Upper lobe of right lung (tissue), 1 donor: ENCODE measurements at regions not wholly inside any gene's neighbourhood (a gene's known extent, or its start where the extent isn't known, plus 50 kb on each side); places are given as distances from the start of the nearest gene placed in this dataset.

Experiments
- ATAC-seq: fragments of 200-7000 bp; cut with Tn5 transposase; one replicate; pipeline ENCODE4 v1.9.1; 2020; ENCODE audit warnings: mild to moderate bottlenecking, moderate library complexity
- DNase-seq: peaks from one replicate; pipeline ENCODE4 v3.0.0-alpha.2; 2020
- H3K27ac ChIP-seq: fragments of 200-600 bp; one replicate; pipeline ENCODE4 v1.8.0; 2022
- H3K27me3 ChIP-seq: fragments of 200-600 bp; one replicate; pipeline ENCODE4 v1.8.0; 2022; ENCODE audit warnings: mild to moderate bottlenecking
- H3K36me3 ChIP-seq: fragments of 200-600 bp; one replicate; pipeline ENCODE4 v1.8.0; 2022
- H3K4me1 ChIP-seq: fragments of 200-600 bp; one replicate; pipeline ENCODE4 v1.8.0; 2022
- H3K4me3 ChIP-seq: fragments of 200-600 bp; one replicate; pipeline ENCODE4 v1.8.0; 2022; ENCODE audit warnings: mild to moderate bottlenecking
- H3K9me3 ChIP-seq: fragments of 200-600 bp; one replicate; pipeline ENCODE4 v1.8.0; 2022
- intact Hi-C: fragments of 100-400 bp; cut with DNase I; formaldehyde crosslinking; loops from one replicate; pipeline ENCODE4 v1.11.0; 2022
- TF ChIP-seq, protein P1 (sequence below): fragments of 200-600 bp; IDR thresholded peaks from one replicate; pipeline ENCODE4 v1.8.0; 2022; ENCODE audit warnings: antibody characterized with exemption
- donor health status: DM: no; HTN: yes; CAD: no; lungs with severe emphysema.

DNA sequence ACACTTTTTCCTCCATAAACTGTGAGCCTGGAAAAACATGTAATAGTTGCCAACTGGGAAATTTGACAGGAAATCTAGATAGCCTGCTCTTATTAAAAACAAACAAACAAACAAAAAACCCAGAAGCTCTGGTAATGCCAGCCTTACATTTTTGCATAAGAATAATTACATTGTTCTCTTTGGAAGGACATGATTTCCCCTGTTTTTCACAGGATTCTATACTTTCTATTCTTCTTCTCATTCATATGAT, 137.9 kb downstream of the AEBP2 start:
- ATAC-seq, result no peak
- intact Hi-C loops, result no loop called here
- Histone ChIP-seq H3K27ac (peak overlapping the region; percentile 49), H3K4me3 (no peak overlapping the region), H3K27me3 (no peaks in the 10 kb centered on the region), H3K4me1 (peaks cover 29% of the 10 kb centered on the region), H3K9me3 (no peaks in the 10 kb centered on the region), H3K36me3 (no peaks in the 10 kb centered on the region)
- TF ChIP-seq, protein P1, sequence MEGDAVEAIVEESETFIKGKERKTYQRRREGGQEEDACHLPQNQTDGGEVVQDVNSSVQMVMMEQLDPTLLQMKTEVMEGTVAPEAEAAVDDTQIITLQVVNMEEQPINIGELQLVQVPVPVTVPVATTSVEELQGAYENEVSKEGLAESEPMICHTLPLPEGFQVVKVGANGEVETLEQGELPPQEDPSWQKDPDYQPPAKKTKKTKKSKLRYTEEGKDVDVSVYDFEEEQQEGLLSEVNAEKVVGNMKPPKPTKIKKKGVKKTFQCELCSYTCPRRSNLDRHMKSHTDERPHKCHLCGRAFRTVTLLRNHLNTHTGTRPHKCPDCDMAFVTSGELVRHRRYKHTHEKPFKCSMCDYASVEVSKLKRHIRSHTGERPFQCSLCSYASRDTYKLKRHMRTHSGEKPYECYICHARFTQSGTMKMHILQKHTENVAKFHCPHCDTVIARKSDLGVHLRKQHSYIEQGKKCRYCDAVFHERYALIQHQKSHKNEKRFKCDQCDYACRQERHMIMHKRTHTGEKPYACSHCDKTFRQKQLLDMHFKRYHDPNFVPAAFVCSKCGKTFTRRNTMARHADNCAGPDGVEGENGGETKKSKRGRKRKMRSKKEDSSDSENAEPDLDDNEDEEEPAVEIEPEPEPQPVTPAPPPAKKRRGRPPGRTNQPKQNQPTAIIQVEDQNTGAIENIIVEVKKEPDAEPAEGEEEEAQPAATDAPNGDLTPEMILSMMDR, result no peak
- no peak for DNase-seq

DNA sequence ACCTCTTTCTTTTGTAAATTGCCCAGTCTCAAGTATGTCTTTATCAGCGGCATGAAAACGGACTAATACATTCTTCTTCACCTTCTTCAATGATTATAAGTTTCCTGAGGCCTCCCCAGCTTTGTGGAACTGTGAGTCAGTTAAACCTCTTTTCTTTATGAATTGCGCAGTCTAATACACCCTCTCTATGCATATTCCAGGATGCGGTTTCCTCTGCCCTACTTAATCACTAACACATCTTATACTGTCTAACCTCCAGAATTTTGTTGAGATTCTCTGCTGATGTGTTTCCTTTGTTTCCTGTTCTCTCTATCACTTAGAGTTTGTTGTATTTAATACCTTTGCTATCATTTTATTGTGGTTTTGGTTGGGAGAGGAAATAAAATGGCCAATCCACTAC, 145.4 kb downstream of the AEBP2 start:
- H3K9me3 ChIP-seq, result peaks cover 10% of the 10 kb centered on the region
- no peak overlapping the region for H3K4me3 ChIP-seq
- H3K27ac ChIP-seq, result no peak overlapping the region
- TF ChIP-seq, protein P1, result no peak
- H3K36me3 ChIP-seq, result no peaks in the 10 kb centered on the region
- intact Hi-C loops, result no loop called here
- no peaks in the 10 kb centered on the region for H3K4me1 ChIP-seq
- DNase-seq (no peak), ATAC-seq (no peak)
- no peaks in the 10 kb centered on the region for H3K27me3 ChIP-seq

DNA sequence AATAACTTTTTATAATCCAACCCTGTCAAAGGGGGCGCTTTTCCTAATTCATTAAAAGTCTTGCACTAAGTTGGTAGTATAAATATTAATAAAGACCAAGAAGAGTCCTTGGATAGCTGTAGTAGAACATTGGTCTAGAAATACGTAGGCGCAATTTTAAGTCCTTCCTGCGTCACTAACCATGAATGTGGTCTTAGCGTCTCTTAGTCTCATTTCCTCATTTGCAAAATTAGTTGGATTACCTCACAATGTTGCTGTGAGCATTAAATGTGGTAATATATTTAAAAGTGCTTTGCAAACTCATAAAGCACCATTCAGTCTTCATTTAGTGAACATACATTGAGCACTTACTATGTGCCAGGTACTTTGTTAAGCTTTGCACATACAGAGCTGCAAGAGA, 149.7 kb downstream of the AEBP2 start:
- Histone ChIP-seq H3K4me3 (no peak overlapping the region), H3K27ac (no peak overlapping the region), H3K27me3 (no peaks in the 10 kb centered on the region), H3K4me1 (no peaks in the 10 kb centered on the region), H3K9me3 (no peaks in the 10 kb centered on the region), H3K36me3 (no peaks in the 10 kb centered on the region)
- DNase-seq, result no peak
- ATAC-seq, result no peak
- TF ChIP-seq, protein P1, result no peak
- intact Hi-C loops, result no loop called here

DNA sequence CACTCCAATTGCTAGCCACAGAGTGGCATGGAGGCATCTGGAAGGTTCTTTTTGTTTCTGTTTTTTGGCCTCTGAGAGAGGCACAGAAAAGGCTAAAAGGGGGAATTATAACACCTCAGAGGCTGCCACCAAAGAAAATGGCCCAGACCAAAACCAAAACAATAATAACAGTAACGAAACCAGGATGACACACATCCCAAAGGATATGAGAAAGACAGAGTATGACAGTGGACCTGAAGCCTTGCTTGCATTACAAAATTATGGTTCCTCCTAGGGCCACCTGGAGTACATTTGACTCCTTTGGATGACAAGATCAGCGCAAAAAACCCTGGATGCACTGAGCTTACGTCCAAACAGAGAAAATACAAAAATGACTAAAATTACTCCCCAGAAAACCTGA, 152.7 kb downstream of the AEBP2 start:
- no peaks in the 10 kb centered on the region for H3K27me3 ChIP-seq
- H3K4me3 ChIP-seq, result no peak overlapping the region
- peaks cover 5% of the 10 kb centered on the region for H3K4me1 ChIP-seq
- H3K9me3 ChIP-seq, result no peaks in the 10 kb centered on the region
- H3K36me3 ChIP-seq, result no peaks in the 10 kb centered on the region
- H3K27ac ChIP-seq, result no peak overlapping the region
- TF ChIP-seq, protein P1, result no peak
- intact Hi-C loops, result no loop called here
- DNase-seq (no peak), ATAC-seq (no peak)

DNA sequence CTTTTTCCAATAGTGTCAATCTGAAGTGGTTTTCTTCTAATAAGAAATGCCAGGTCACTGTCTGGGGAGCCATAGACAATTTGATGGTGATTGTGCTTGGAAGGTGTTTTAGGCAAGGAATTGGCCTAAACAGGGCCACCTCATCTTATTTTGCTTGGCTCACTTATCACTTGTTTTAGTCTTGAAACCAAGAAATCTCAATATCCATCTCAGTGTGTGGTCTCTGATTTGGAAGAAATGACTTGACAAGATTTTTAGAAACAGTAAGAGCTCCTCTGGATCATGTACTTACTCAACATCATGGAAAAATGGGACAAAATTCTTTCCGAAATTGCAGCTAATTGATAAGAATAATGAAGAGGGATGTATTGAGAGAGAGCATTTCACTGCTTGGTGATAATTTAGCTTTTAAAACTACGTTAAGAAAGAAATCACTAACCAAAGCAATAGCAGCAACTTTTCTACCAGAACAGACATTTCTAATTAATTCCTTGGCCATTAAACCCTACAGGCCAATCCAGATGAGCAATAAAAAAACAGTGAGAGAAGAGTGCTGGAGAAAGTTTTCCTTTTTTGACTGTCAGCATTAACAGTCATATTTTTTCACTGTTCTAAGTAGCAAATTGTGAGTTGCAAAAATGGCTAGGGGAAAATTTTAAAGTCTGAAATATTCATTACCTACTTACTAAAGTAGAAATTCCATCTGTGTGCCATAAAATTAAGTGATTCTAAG, 157.3 kb downstream of the AEBP2 start:
- H3K27ac ChIP-seq, result no peak overlapping the region

More for the DNA sequence above, 157.3 kb downstream of the AEBP2 start:
- ATAC-seq (no peak), DNase-seq (no peak)
- Histone ChIP-seq H3K27me3 (no peaks in the 10 kb centered on the region), H3K9me3 (no peaks in the 10 kb centered on the region), H3K36me3 (no peaks in the 10 kb centered on the region), H3K4me1 (peaks cover 5% of the 10 kb centered on the region), H3K4me3 (no peak overlapping the region)
- TF ChIP-seq, protein P1, result no peak
- intact Hi-C loops, result no loop called here
